GM10248 (cell line): ENCODE measurements at regions not wholly inside any gene's neighbourhood (a gene's known extent, or its start where the extent isn't known, plus 50 kb on each side); places are given as distances from the start of the nearest gene placed in this dataset.
"Not testable (repeated sequence)": the region's sequence is repeated elsewhere in the genome, so short reads cannot be mapped to it uniquely, and the experiment has no call there.

Experiments used
- CTCF ChIA-PET: fragments of 300-600 bp; sonication (Branson Sonifier 250); formaldehyde crosslinking; extraction: SDS; loops from one replicate; lab custom pipeline; 2021; ENCODE audit warnings: antibody characterized with exemption; lab: Yijun Ruan, JAX
- POLR2A ChIA-PET: fragments of 350-650 bp; sonication (Branson Sonifier 250); formaldehyde crosslinking; extraction: SDS; loops from one replicate; lab custom pipeline; 2020; ENCODE audit warnings: antibody characterized with exemption; lab: Yijun Ruan, JAX
- DNase-seq: peaks from one replicate; pipeline ENCODE4 v3.0.0; 2012; ENCODE audit errors: extremely low spot score
- TF ChIP-seq, protein P1 (sequence below): IDR thresholded peaks from 2 replicates; pipeline ENCODE4 v1.5.1; 2012; ENCODE audit warnings: mild to moderate bottlenecking, low read depth; ENCODE audit errors: extremely low read depth, missing control alignments, control extremely low read depth

DNA sequence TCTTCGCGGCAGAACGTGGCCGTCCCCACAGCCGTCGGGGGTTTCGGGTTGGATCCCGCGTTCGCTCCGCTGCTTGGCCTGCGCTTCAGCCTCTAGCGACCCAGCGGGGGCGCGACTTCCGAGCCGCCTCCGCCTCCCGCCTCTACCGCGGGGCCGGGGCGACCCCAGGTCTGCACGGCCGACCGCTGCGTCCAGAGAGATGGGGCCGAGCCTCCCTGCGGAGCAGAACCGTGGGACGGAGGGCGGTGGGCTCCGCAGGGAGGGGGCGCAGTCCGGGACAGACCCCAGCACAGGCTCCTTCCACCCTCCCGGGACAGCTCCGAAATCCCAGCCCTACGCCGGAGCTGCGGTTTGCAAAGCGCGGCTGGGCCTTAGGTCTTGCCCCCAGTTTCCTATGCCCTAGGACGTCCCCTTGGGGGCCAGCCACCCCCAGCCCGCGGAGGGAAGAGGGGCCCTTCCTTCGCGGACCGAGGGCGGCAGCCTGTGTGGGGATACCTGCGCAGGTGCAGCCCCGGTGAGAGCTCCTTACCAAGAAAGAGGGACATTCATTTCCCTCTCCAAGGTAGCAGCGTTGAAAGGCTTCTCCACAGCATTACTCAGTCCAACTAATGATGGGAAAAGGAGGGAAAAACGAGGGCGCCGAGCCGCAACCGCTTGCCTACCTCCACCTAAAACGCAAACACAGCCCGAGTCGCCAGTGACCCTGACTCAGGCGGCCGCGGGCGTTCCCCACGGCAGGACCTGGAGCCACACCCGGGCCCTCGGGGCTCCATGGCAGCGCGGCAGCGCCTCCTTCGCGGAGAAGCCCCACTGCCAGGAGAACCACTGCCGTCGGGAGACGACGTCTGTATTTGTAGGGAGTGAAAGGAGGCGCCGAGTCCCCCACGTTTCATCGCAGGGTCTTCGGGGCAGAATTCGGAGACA lies 115.7 kb downstream of the BMS1 start:
- no peak for DNase-seq
- POLR2A ChIA-PET: no interaction called here
- CTCF ChIA-PET: no interaction called here
- TF ChIP-seq, protein P1, sequence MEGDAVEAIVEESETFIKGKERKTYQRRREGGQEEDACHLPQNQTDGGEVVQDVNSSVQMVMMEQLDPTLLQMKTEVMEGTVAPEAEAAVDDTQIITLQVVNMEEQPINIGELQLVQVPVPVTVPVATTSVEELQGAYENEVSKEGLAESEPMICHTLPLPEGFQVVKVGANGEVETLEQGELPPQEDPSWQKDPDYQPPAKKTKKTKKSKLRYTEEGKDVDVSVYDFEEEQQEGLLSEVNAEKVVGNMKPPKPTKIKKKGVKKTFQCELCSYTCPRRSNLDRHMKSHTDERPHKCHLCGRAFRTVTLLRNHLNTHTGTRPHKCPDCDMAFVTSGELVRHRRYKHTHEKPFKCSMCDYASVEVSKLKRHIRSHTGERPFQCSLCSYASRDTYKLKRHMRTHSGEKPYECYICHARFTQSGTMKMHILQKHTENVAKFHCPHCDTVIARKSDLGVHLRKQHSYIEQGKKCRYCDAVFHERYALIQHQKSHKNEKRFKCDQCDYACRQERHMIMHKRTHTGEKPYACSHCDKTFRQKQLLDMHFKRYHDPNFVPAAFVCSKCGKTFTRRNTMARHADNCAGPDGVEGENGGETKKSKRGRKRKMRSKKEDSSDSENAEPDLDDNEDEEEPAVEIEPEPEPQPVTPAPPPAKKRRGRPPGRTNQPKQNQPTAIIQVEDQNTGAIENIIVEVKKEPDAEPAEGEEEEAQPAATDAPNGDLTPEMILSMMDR: no peak

DNA sequence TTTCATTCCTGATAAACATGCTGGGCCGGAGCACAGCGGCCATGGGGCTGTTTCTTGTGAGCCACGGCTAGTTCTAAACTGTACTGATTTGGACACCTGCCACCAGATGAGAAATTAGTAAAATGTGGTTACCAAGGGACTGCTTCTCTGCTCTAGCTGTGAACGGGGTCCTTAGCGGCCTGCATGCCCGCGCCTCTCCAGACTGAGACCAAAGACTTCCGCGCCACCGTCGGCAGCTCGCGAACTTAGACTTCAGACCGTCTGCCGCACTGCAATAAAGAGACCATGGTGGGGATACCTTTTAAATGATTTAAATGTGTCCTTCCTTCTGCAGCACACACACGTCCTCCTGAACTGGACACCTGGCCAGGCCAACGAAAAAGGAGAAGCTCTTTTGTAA lies 116.4 kb downstream of the BMS1 start:
- TF ChIP-seq, protein P1: no peak
- no peak for DNase-seq
- ChIA-PET CTCF (no interaction called here), POLR2A (no interaction called here)

DNA sequence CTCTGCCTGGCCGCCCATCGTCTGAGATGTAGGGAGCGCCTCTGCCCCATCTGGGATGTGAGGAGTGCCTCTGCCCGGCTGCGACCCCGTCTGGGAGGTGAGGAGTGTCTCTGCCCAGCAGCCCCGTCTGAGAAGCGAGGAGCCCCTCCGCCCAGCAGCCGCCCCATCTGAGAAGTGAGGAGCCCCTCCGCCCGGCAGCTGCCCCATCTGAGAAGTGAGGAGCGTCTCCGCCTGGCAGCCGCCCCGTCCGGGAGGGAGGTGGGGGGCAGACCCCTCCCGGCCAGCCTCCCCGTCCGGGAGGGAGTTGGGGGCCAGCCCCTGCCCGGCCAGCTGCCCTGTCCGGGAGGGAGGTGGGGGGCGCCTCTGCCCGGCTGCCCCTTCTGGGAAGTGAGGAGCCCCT lies 117.8 kb downstream of the BMS1 start:
- CTCF ChIA-PET, POLR2A ChIA-PET, DNase-seq: not testable (repeated sequence)

DNA sequence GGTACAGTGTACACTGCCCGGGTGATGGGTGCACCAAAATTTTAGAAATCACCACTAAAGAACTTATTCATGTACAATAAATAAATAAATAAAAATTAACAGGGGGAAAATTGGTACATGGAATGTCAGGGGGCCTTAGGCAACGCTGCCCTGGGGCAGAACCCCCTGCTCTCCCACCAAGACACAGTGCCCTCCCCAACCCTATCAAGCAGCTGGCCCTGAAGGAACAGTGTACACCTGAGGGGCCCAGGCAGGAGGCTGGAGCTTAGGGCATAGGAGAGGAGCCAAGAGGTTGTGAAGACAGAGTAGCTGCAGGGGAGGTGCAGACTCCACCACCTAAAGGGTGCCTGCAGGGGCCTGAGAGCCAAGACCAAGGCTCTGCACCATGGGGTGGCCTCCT lies 128.8 kb downstream of the BMS1 start:
- POLR2A ChIA-PET: no interaction called here
- TF ChIP-seq, protein P1: no peak
- CTCF ChIA-PET: no interaction called here

DNA sequence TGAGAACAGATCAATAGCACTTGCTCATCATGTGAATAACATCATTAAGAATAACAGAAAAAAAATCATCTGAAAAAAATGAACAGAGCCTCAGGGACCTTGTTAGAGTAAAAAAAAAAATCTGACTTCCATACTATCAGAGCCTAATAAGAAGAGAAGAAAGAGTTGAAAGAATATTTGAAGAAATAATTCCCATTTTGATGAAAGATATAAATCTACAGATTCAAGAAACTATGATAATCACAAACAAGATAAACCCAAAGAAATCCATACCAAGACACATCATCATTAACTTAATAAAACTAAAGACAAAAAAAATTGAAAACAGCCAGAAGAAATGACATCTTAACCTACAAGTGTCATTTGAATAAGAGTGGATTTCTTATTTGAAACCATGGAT lies 134.4 kb downstream of the BMS1 start:
- DNase-seq: no peak
- ChIA-PET POLR2A (no interaction called here), CTCF (no interaction called here)
- TF ChIP-seq, protein P1: no peak

More for the DNA sequence above, 128.8 kb downstream of the BMS1 start:
- no peak for DNase-seq

DNA sequence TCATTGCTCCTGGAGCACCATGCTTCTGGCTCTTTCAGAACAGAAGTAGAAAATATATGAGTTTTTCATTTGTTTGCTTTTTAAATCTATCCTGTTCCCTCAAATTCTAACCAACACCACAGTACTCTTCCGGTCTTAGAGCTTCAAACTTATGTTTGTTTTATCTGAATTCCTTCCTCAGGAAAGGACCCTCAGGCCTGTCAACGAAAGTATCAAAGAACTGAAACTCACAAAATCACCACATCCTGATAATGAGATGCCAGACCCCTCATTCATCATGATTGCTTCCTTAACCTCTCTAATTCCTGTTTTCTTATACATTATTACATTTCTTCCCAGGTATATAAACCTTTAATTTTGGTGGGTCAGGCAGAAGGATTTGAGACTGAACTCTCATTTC lies 135.2 kb downstream of the BMS1 start:
- CTCF ChIA-PET: no interaction called here

DNA sequence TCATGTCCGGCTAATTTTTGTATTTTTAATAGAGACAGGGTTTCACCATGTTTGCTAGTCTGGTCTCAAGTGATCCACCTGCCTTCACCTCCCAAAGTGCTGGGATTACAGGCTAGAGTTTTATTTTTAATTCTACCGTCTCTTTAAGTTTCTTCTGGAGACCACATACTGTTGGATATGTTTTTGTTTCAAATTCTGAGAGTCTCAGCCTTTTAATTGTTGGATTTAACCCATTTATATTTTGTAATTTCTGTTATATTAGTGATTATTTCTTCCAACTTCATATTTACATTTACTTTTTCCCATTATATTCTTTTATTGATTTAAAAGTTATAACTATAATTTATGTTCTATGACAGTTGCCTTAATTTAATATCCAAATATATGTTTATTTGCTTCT lies 139.4 kb downstream of the BMS1 start:
- POLR2A ChIA-PET: no interaction called here
- TF ChIP-seq, protein P1: no peak
- no peak for DNase-seq
- CTCF ChIA-PET: no interaction called here

More for the DNA sequence above, 135.2 kb downstream of the BMS1 start:
- TF ChIP-seq, protein P1: no peak
- POLR2A ChIA-PET: no interaction called here
- DNase-seq: no peak
